Loucy (cell line): ENCODE measurements at regions not wholly inside any gene's neighbourhood (a gene's known extent, or its start where the extent isn't known, plus 50 kb on each side); places are given as distances from the start of the nearest gene placed in this dataset.
"Not testable (repeated sequence)": the region's sequence is repeated elsewhere in the genome, so short reads cannot be mapped to it uniquely, and the experiment has no call there.

ENCODE experiments used
- CTCF ChIP-seq: fragments of 200-600 bp; sonication (generic); conservative IDR thresholded peaks from 2 replicates; pipeline ENCODE4 v1.5.1; 2014; ENCODE audit warnings: mild to moderate bottlenecking, antibody characterized with exemption, low read length
- EZH2phosphoT487 ChIP-seq: fragments of 200-600 bp; IDR thresholded peaks from 2 replicates; pipeline ENCODE4 v1.6.1; 2018; ENCODE audit warnings: antibody characterized with exemption, mild to moderate bottlenecking, moderate library complexity, borderline replicate concordance

GRCh38 chr2:87229964-87230363, 208.3 kb upstream of the PLGLB1 start:
- not testable (repeated sequence) for TF ChIP-seq CTCF, EZH2phosphoT487
